ENCODE measurements at regions not wholly inside any gene's neighbourhood (a gene's known extent, or its start where the extent isn't known, plus 50 kb on each side); places are given as distances from the start of the nearest gene placed in this dataset.

DNA sequence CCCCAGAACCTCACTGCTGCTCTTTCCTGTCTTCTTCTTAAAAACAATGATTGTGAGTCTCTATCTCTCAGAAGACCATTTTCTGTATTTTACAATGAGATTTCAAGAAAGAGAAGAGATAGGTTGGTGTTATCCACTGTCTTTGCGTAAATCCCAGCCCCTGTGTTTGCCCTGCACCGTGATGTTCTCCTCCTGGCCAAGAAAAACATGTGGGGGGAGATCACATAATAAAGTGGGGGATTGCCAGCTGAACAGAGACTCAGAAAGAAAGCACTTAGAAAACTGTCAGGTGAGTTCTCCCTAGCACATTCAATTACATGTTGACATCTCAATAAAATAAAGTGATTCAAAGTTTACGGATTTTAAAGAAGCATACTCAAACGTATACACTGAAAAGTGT lies 105.0 kb upstream of the PITRM1 start:
- POLR2A ChIA-PET: no interaction called here

GRCh38 chr10:3274414-3274813 lies 101.8 kb upstream of the PITRM1 start:
- no peaks in the 10 kb centered on the region for H3K36me3 Mint-ChIP-seq (ENCODE audit: low read depth)
- peaks cover 35% of the 10 kb centered on the region for H3K27me3 Mint-ChIP-seq
- H3K4me1 Mint-ChIP-seq: no peaks in the 10 kb centered on the region
- DNase-seq: no peak
- ChIA-PET CTCF (interaction anchor here (0.6 kb wide), 1 partner anchor 202 kb away, joined by 3 read pairs; no protein-coding TSS in a partner anchor), POLR2A (no interaction called here)
- no peak overlapping the region for H3K4me3 Mint-ChIP-seq
- no peak overlapping the region for H3K27ac Mint-ChIP-seq
- H3K9me3 Mint-ChIP-seq: no peaks in the 10 kb centered on the region

More for the DNA sequence above, 105.0 kb upstream of the PITRM1 start:
- Mint-ChIP-seq H3K27ac (no peak overlapping the region), H3K4me1 (no peaks in the 10 kb centered on the region), H3K4me3 (no peak overlapping the region), H3K36me3 (ENCODE audit: low read depth) (no peaks in the 10 kb centered on the region), H3K9me3 (no peaks in the 10 kb centered on the region), H3K27me3 (peaks cover 26% of the 10 kb centered on the region)
- CTCF ChIA-PET: interaction anchor here (0.6 kb wide), 1 partner anchor 1811 kb away, joined by 4 read pairs; no protein-coding TSS in a partner anchor
- no peak for DNase-seq

DNA sequence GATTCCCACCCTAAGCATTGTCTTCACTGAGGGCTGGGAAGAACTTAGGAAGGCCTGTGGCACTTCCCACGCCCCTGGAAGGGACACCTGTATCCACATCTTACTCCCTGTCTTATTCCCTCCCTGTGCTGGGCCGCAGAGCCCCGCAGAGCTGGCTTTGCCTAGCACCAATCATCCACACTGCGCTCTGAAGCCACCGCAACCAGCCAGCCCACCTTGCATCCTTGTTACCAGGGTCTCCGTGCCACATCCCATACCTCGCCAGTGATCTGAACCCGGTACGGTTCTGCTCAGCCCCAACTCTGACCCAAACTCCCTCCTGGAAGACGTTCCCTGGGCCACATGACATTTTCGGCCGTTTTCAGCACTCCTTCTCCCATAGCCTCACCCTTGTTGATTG lies 101.4 kb upstream of the PITRM1 start:
- CTCF ChIA-PET: interaction anchor here (0.6 kb wide), 1 partner anchor 742 kb away, joined by 3 read pairs; no protein-coding TSS in a partner anchor
- no peaks in the 10 kb centered on the region for H3K4me1 Mint-ChIP-seq
- no peaks in the 10 kb centered on the region for H3K9me3 Mint-ChIP-seq
- H3K36me3 Mint-ChIP-seq (ENCODE audit: low read depth): no peaks in the 10 kb centered on the region
- no peak for DNase-seq
- no peak overlapping the region for H3K27ac Mint-ChIP-seq
- H3K27me3 Mint-ChIP-seq: peaks cover 35% of the 10 kb centered on the region
- POLR2A ChIA-PET: no interaction called here
- no peak overlapping the region for H3K4me3 Mint-ChIP-seq

DNA sequence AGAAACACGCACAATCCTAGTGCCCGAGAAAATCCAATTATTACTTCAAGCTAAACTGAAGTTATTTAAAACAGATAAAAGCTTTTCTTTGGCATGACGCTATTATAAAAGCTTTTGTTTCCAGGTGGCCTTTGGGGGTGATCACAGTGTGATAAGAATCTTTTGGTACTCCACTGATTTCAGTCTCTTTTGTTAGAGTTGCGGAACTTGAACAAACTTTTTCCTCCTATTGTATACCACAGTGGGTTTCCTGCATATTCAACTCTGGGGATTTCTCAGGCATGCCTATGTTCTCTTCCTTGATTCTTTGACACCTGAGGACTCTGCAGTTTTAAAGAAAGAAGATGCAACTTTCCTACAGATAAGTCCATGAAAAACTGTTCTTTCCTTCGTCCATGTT lies 99.7 kb upstream of the PITRM1 start:
- DNase-seq: no peak
- CTCF ChIA-PET: no interaction called here
- Mint-ChIP-seq H3K4me3 (no peak overlapping the region), H3K27ac (no peak overlapping the region), H3K36me3 (ENCODE audit: low read depth) (no peaks in the 10 kb centered on the region), H3K9me3 (no peaks in the 10 kb centered on the region), H3K4me1 (no peaks in the 10 kb centered on the region), H3K27me3 (peaks cover 27% of the 10 kb centered on the region)
- POLR2A ChIA-PET: no interaction called here

- DNase-seq: no peak
- no peaks in the 10 kb centered on the region for H3K4me1 Mint-ChIP-seq
- no peak overlapping the region for H3K4me3 Mint-ChIP-seq
- H3K9me3 Mint-ChIP-seq: no peaks in the 10 kb centered on the region
- H3K36me3 Mint-ChIP-seq (ENCODE audit: low read depth): no peaks in the 10 kb centered on the region
- no peak overlapping the region for H3K27ac Mint-ChIP-seq
- peaks cover 25% of the 10 kb centered on the region for H3K27me3 Mint-ChIP-seq
- ChIA-PET CTCF (no interaction called here), POLR2A (no interaction called here)
These were observed 99.0 kb upstream of the PITRM1 start for GRCh38 chr10:3271354-3272115.

DNA sequence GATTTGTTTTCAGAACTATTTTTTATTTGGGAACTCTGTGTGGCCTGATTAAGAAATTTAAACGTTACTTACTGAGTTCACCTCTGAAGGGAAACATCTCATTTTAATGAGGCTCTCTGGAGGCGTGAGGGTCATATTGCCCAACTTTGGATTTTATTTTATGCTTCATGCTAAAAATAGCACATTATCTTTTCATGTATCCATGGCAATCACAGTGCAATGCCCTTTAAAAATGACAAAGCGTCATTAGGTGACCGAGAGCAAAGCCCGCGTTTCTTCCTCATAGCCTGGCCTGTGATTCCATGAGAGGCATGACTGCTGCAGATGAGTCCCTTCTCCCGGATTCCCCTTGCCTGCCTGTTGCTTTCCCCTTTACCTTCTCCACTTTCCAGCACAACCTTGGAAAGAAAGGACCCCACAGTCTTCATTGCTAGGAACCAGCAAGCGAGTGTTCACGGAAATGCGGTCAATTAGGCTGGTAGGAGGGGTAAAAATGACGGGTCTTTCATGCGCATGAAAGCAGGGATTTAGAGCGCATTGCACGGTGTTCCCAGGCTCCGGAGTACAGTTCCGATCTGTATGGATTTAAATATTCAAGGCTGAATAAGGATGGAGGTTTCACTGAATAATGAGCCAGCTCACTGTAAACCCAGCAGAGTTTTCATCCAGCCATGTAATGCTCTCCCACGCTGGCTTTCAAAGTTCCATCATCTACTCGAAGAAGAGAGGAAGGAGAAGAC lies 98.2 kb upstream of the PITRM1 start:
- no peak overlapping the region for H3K27ac Mint-ChIP-seq
- no peaks in the 10 kb centered on the region for H3K4me1 Mint-ChIP-seq
- H3K36me3 Mint-ChIP-seq (ENCODE audit: low read depth): no peaks in the 10 kb centered on the region
- CTCF ChIA-PET: no interaction called here
- POLR2A ChIA-PET: no interaction called here
- no peak for DNase-seq
- no peaks in the 10 kb centered on the region for H3K9me3 Mint-ChIP-seq
- H3K4me3 Mint-ChIP-seq: no peak overlapping the region
- H3K27me3 Mint-ChIP-seq: peaks cover 27% of the 10 kb centered on the region

DNA sequence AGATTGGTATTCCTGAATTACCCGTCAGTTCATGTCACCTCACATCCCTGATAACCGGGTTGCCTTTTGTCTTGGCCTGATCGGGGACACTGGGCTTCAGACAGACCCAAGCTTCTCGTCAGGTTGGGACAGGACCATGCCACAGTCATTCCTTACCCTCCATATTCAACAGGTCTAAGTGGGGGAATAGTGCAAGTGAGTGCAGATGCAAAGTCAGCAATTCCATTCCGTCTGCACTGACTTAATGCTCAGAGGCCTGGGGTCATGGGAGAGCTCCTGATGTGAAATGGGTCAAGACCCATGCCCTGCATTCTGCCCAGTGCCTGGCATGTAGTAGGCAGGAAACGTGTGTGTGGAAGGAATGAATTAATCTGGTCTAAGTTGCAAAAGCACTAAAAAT lies 95.4 kb upstream of the PITRM1 start:
- Mint-ChIP-seq H3K4me3 (no peak overlapping the region), H3K36me3 (ENCODE audit: low read depth) (no peaks in the 10 kb centered on the region), H3K4me1 (peaks cover 4% of the 10 kb centered on the region), H3K27me3 (peaks cover 28% of the 10 kb centered on the region), H3K27ac (no peak overlapping the region), H3K9me3 (no peaks in the 10 kb centered on the region)
- DNase-seq: no peak
- ChIA-PET CTCF (no interaction called here), POLR2A (no interaction called here)

- Mint-ChIP-seq H3K4me1 (peaks cover 4% of the 10 kb centered on the region), H3K27ac (no peak overlapping the region), H3K4me3 (no peak overlapping the region), H3K36me3 (ENCODE audit: low read depth) (no peaks in the 10 kb centered on the region), H3K27me3 (peaks cover 25% of the 10 kb centered on the region), H3K9me3 (no peaks in the 10 kb centered on the region)
- CTCF ChIA-PET: no interaction called here
- DNase-seq: no peak
- POLR2A ChIA-PET: interaction anchor here (0.6 kb wide), 1 partner anchor 402 kb away, joined by 3 read pairs; no protein-coding TSS in a partner anchor
These were observed 92.5 kb upstream of the PITRM1 start for GRCh38 chr10:3265088-3265487.

GRCh38 chr10:3264161-3264761 lies 91.7 kb upstream of the PITRM1 start:
- DNase-seq: no peak
- H3K4me1 Mint-ChIP-seq: peaks cover 4% of the 10 kb centered on the region
- H3K36me3 Mint-ChIP-seq (ENCODE audit: low read depth): no peaks in the 10 kb centered on the region
- H3K27ac Mint-ChIP-seq: no peak overlapping the region
- CTCF ChIA-PET: no interaction called here
- H3K27me3 Mint-ChIP-seq: peaks cover 25% of the 10 kb centered on the region
- H3K4me3 Mint-ChIP-seq: no peak overlapping the region
- no peaks in the 10 kb centered on the region for H3K9me3 Mint-ChIP-seq
- POLR2A ChIA-PET: interaction anchor here (0.6 kb wide), 1 partner anchor 403 kb away, joined by 3 read pairs; no protein-coding TSS in a partner anchor

DNA sequence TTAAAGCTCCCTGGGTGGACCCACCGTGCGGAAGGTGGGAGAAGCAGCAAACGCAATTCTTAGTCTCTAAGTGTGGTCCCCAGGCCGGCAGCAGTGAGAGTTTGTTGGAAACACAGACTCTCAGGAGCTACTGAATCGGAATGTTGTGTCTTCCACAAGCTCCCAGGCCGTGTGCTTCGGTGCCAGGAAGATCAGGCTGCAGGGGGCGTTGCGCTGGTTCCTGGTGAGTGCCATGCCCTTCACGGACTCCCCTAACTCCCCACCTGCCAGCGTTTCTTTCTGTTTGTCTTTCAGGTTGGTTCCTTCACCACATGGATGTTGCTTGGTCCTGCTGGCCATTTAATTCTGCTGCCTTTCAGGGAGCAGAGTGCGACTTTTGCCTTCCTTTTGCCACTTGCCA lies 91.2 kb upstream of the PITRM1 start:
- Mint-ChIP-seq H3K4me1 (peaks cover 4% of the 10 kb centered on the region), H3K4me3 (no peak overlapping the region), H3K27me3 (peaks cover 26% of the 10 kb centered on the region), H3K9me3 (no peaks in the 10 kb centered on the region), H3K36me3 (ENCODE audit: low read depth) (no peaks in the 10 kb centered on the region), H3K27ac (no peak overlapping the region)
- DNase-seq: no peak
- ChIA-PET CTCF (no interaction called here), POLR2A (no interaction called here)

GRCh38 chr10:3263082-3263481 lies 90.5 kb upstream of the PITRM1 start:
- ChIA-PET CTCF (no interaction called here), POLR2A (no interaction called here)
- no peak for DNase-seq
- Mint-ChIP-seq H3K4me1 (peaks cover 4% of the 10 kb centered on the region), H3K36me3 (ENCODE audit: low read depth) (no peaks in the 10 kb centered on the region), H3K27me3 (peaks cover 26% of the 10 kb centered on the region), H3K4me3 (no peak overlapping the region), H3K9me3 (no peaks in the 10 kb centered on the region), H3K27ac (no peak overlapping the region)

- POLR2A ChIA-PET: no interaction called here
- no peak for DNase-seq
- H3K36me3 Mint-ChIP-seq (ENCODE audit: low read depth): no peaks in the 10 kb centered on the region
- peaks cover 4% of the 10 kb centered on the region for H3K4me1 Mint-ChIP-seq
- no peak overlapping the region for H3K4me3 Mint-ChIP-seq
- H3K27ac Mint-ChIP-seq: no peak overlapping the region
- H3K27me3 Mint-ChIP-seq: peaks cover 32% of the 10 kb centered on the region
- no peaks in the 10 kb centered on the region for H3K9me3 Mint-ChIP-seq
- CTCF ChIA-PET: no interaction called here
These were observed 89.3 kb upstream of the PITRM1 start for GRCh38 chr10:3261921-3262320.

GRCh38 chr10:3260066-3260834 lies 87.7 kb upstream of the PITRM1 start:
- Mint-ChIP-seq H3K4me1 (peaks cover 4% of the 10 kb centered on the region), H3K27me3 (peaks cover 32% of the 10 kb centered on the region), H3K4me3 (no peak overlapping the region), H3K27ac (no peak overlapping the region), H3K36me3 (ENCODE audit: low read depth) (no peaks in the 10 kb centered on the region), H3K9me3 (no peaks in the 10 kb centered on the region)
- POLR2A ChIA-PET: no interaction called here
- CTCF ChIA-PET: no interaction called here
- no peak for DNase-seq
